ENCODE measurements at regions not wholly inside any gene's neighbourhood (a gene's known extent, or its start where the extent isn't known, plus 50 kb on each side); places are given as distances from the start of the nearest gene placed in this dataset.

DNA sequence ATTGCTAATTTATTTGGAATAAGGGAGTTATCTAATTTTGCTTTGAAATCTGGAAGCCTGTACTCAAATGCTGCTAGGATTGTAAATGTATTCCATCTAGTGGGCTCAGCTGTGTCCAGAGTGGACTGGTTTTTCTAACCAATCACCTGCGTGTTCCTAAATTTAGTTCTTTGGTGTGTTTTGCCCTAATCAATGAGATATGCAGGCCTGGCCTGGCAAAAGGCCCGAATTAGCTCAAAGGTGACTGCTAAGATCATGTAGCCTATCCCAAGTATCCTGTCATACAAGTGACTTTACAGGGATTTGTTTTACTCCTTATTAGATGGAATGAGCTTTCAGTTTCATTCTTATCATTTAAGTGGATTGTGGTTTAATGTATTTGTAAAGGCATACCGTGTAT, 51.3 kb upstream of the ARMC2 start:
- TF ChIP-seq CTCF (conservative IDR thresholded peaks at IDR 0.05) (no peak), ZFX (IDR thresholded peaks at IDR 0.05) (no peak)
